Astrocyte (in vitro differentiated cells and primary cell): ENCODE measurements at regions not wholly inside any gene's neighbourhood (a gene's known extent, or its start where the extent isn't known, plus 50 kb on each side); places are given as distances from the start of the nearest gene placed in this dataset.

Source experiments
- DNase-seq: peaks from one replicate; pipeline ENCODE4 v3.0.0-alpha.2; 2010; ENCODE audit warnings: low read depth
- FAIRE-seq: peaks from 2 replicates; lab custom pipeline; 2011; peaks lifted over from hg19 to GRCh38; lab: Jason Lieb, UNC
- H2AFZ ChIP-seq: 2 replicates; pipeline ENCODE4 v1.6.0; 2012; ENCODE audit warnings: low read depth, low read length, inconsistent platforms
- H3K27ac ChIP-seq: 2 replicates; pipeline ENCODE4 v1.5.1; 2011; ENCODE audit warnings: low read depth, low read length, inconsistent platforms
- H3K27me3 ChIP-seq: 2 replicates; pipeline ENCODE4 v1.6.0; 2011; ENCODE audit warnings: low read length, inconsistent platforms; ENCODE audit not compliant: insufficient read depth
- H3K36me3 ChIP-seq: 2 replicates; pipeline ENCODE4 v1.5.1; 2011; ENCODE audit warnings: low read length, inconsistent platforms; ENCODE audit not compliant: insufficient read depth
- H3K4me1 ChIP-seq: 2 replicates; pipeline ENCODE4 v1.5.1; 2011; ENCODE audit warnings: low read length, inconsistent platforms; ENCODE audit not compliant: insufficient read depth
- H3K4me2 ChIP-seq: 2 replicates; pipeline ENCODE4 v1.6.0; 2012; ENCODE audit warnings: low read length, inconsistent platforms
- H3K4me3 ChIP-seq: 2 replicates; pipeline ENCODE4 v1.5.1; 2011; ENCODE audit warnings: low read depth, mild to moderate bottlenecking, low read length, inconsistent platforms; ENCODE audit not compliant: insufficient read depth
- H3K79me2 ChIP-seq: 2 replicates; pipeline ENCODE4 v1.6.0; 2012; ENCODE audit warnings: mild to moderate bottlenecking, low read length, inconsistent platforms; ENCODE audit not compliant: insufficient read depth
- H3K9ac ChIP-seq: 2 replicates; pipeline ENCODE4 v1.6.0; 2012; ENCODE audit warnings: mild to moderate bottlenecking, low read length, inconsistent platforms
- H3K9me3 ChIP-seq: 2 replicates; pipeline ENCODE4 v1.5.1; 2012; ENCODE audit warnings: low read depth, mild to moderate bottlenecking, low read length, inconsistent platforms; ENCODE audit not compliant: insufficient read depth
- H4K20me1 ChIP-seq: 2 replicates; pipeline ENCODE4 v1.6.0; 2012; ENCODE audit warnings: low read length, inconsistent platforms; ENCODE audit not compliant: insufficient read depth
- H3K27ac Mint-ChIP-seq: one replicate; pipeline ENCODE4 v1.8.0; 2021; ENCODE audit warnings: mild to moderate bottlenecking, mixed read lengths; ENCODE audit not compliant: unreplicated experiment
- H3K27me3 Mint-ChIP-seq: one replicate; pipeline ENCODE4 v1.8.0; 2021; ENCODE audit warnings: low read depth, mixed read lengths; ENCODE audit not compliant: unreplicated experiment
- H3K36me3 Mint-ChIP-seq: one replicate; pipeline ENCODE4 v1.8.0; 2021; ENCODE audit warnings: low read depth, mixed read lengths; ENCODE audit not compliant: unreplicated experiment
- H3K4me1 Mint-ChIP-seq: one replicate; pipeline ENCODE4 v1.8.0; 2021; ENCODE audit warnings: low read depth, mixed read lengths; ENCODE audit not compliant: unreplicated experiment
- H3K4me3 Mint-ChIP-seq: one replicate; pipeline ENCODE4 v1.8.0; 2021; ENCODE audit warnings: mild to moderate bottlenecking, moderate library complexity, mixed read lengths; ENCODE audit not compliant: unreplicated experiment
- H3K9me3 Mint-ChIP-seq: one replicate; pipeline ENCODE4 v1.8.0; 2021; ENCODE audit warnings: mild to moderate bottlenecking, mixed read lengths; ENCODE audit not compliant: unreplicated experiment
- EZH2 ChIP-seq: IDR thresholded peaks from 2 replicates; pipeline ENCODE4 v1.6.1; 2012; ENCODE audit warnings: mild to moderate bottlenecking, low read length, inconsistent platforms; ENCODE audit not compliant: insufficient read depth
- TF ChIP-seq, protein P1 (sequence below): IDR thresholded peaks from 2 replicates; pipeline ENCODE4 v1.5.1; 2011; ENCODE audit warnings: low read depth, mild to moderate bottlenecking, inconsistent platforms, low read length, moderate library complexity; ENCODE audit not compliant: insufficient read depth

DNA sequence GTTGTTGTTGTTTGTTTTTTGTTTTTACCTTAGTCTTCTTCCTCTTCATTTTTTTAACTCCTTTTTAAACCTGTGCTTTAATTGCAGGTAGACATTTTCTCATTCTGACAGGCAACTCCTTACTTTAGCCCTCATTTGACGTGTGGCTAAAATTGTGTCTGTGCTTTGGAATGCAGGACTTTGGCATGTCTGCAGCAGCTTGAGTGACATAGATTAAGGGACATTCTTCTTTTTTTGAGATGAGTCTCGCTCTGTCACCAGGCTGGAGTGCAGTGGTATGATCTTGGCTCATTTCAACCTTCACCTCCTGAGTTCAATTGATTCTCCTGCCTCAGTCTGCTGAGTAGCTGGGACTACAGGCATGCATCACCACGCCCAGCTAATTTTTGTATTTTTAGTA lies 100.8 kb downstream of the FAT3 start:
- H4K20me1 ChIP-seq: no peaks in the 10 kb centered on the region
- H3K79me2 ChIP-seq: no peaks in the 10 kb centered on the region
- no peak overlapping the region for H3K4me3 Mint-ChIP-seq
- H2AFZ ChIP-seq: no peak overlapping the region
- H3K9ac ChIP-seq: no peak overlapping the region
- H3K4me1 ChIP-seq: peaks cover 12% of the 10 kb centered on the region
- no peak overlapping the region for H3K27ac Mint-ChIP-seq
- H3K27me3 Mint-ChIP-seq: no peaks in the 10 kb centered on the region
- peaks cover 22% of the 10 kb centered on the region for H3K4me1 Mint-ChIP-seq
- peaks cover 5% of the 10 kb centered on the region for H3K9me3 ChIP-seq
- no peak for TF ChIP-seq EZH2
- TF ChIP-seq, protein P1, sequence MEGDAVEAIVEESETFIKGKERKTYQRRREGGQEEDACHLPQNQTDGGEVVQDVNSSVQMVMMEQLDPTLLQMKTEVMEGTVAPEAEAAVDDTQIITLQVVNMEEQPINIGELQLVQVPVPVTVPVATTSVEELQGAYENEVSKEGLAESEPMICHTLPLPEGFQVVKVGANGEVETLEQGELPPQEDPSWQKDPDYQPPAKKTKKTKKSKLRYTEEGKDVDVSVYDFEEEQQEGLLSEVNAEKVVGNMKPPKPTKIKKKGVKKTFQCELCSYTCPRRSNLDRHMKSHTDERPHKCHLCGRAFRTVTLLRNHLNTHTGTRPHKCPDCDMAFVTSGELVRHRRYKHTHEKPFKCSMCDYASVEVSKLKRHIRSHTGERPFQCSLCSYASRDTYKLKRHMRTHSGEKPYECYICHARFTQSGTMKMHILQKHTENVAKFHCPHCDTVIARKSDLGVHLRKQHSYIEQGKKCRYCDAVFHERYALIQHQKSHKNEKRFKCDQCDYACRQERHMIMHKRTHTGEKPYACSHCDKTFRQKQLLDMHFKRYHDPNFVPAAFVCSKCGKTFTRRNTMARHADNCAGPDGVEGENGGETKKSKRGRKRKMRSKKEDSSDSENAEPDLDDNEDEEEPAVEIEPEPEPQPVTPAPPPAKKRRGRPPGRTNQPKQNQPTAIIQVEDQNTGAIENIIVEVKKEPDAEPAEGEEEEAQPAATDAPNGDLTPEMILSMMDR: no peak
- H3K36me3 ChIP-seq: no peaks in the 10 kb centered on the region
- peaks cover 6% of the 10 kb centered on the region for H3K36me3 Mint-ChIP-seq
- H3K27me3 ChIP-seq: no peaks in the 10 kb centered on the region
- H3K27ac ChIP-seq: no peak overlapping the region
- H3K4me2 ChIP-seq: no peak overlapping the region
- H3K9me3 Mint-ChIP-seq: peaks cover 6% of the 10 kb centered on the region
- H3K4me3 ChIP-seq: no peak overlapping the region
- FAIRE-seq: no peak
- DNase-seq: no peak

DNA sequence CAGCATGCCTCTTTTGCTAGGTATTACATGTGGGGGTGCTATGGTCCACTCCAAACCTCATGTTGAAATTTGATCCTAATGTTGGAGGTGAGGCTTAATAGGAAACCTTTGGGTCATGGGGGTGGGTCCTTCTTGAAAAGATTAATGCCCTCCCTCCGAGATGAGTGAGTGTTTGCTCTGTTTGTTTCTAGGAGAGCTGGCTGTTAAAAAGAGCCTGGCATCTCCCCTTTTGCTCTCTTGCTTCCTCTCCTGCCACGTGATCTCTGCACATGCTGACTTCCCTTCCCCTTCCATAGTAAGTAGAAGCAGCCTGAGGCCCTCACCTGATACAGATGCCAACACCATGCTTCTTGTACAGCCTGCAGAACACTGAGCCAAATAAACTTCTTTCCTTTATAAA lies 104.5 kb downstream of the FAT3 start:
- no peaks in the 10 kb centered on the region for H3K79me2 ChIP-seq
- H3K4me3 ChIP-seq: no peak overlapping the region
- H3K36me3 Mint-ChIP-seq: peaks cover 5% of the 10 kb centered on the region
- no peaks in the 10 kb centered on the region for H3K36me3 ChIP-seq
- peaks cover 36% of the 10 kb centered on the region for H3K4me1 Mint-ChIP-seq
- DNase-seq (no peak), FAIRE-seq (no peak)
- H4K20me1 ChIP-seq: no peaks in the 10 kb centered on the region
- H3K4me3 Mint-ChIP-seq: no peak overlapping the region
- H3K9me3 Mint-ChIP-seq: peaks cover 3% of the 10 kb centered on the region
- H2AFZ ChIP-seq: no peak overlapping the region
- no peaks in the 10 kb centered on the region for H3K27me3 Mint-ChIP-seq
- no peaks in the 10 kb centered on the region for H3K27me3 ChIP-seq
- no peak overlapping the region for H3K27ac ChIP-seq
- H3K4me2 ChIP-seq: no peak overlapping the region
- no peak overlapping the region for H3K9ac ChIP-seq
- TF ChIP-seq, protein P1: no peak
- TF ChIP-seq EZH2: no peak
- H3K27ac Mint-ChIP-seq: no peak overlapping the region
- H3K4me1 ChIP-seq: no peaks in the 10 kb centered on the region
- no peaks in the 10 kb centered on the region for H3K9me3 ChIP-seq

DNA sequence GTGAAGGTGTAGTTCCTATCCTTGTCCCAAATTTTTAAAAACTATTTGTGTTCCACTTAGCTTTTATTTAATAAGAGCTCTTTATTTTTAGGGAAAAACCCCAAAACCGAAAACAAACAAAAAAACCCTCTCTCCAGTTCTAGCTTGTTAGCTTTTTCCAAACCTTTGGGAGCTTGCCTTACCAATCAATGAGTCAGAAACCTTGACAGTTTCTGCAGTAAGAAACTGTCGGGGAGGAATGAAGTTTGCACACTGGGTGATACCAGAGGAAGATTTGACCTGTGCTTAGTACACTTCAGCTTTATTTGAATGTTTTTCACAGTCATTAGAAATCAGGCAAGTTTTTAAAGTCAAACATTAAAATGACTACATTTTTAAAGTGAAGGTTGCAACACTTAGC lies 105.0 kb downstream of the FAT3 start:
- H3K9me3 Mint-ChIP-seq: no peaks in the 10 kb centered on the region
- H3K4me1 ChIP-seq: no peaks in the 10 kb centered on the region

More for the DNA sequence above, 105.0 kb downstream of the FAT3 start:
- no peak overlapping the region for H3K27ac ChIP-seq
- H3K4me3 ChIP-seq: no peak overlapping the region
- H2AFZ ChIP-seq: no peak overlapping the region
- FAIRE-seq (peak; percentile 41), DNase-seq (peak; percentile 67)
- H3K9ac ChIP-seq: no peak overlapping the region
- no peaks in the 10 kb centered on the region for H3K27me3 Mint-ChIP-seq
- no peak overlapping the region for H3K4me3 Mint-ChIP-seq
- no peaks in the 10 kb centered on the region for H3K27me3 ChIP-seq
- no peaks in the 10 kb centered on the region for H3K9me3 ChIP-seq
- no peaks in the 10 kb centered on the region for H3K79me2 ChIP-seq
- no peaks in the 10 kb centered on the region for H3K36me3 ChIP-seq
- peak overlapping the region; percentile 57 for H3K4me2 ChIP-seq
- no peak overlapping the region for H3K27ac Mint-ChIP-seq
- TF ChIP-seq, protein P1: no peak
- no peak for TF ChIP-seq EZH2
- no peaks in the 10 kb centered on the region for H4K20me1 ChIP-seq
- peaks cover 2% of the 10 kb centered on the region for H3K36me3 Mint-ChIP-seq
- peaks cover 37% of the 10 kb centered on the region for H3K4me1 Mint-ChIP-seq
